Endodermal cell (in vitro differentiated cells): ENCODE measurements at regions not wholly inside any gene's neighbourhood (a gene's known extent, or its start where the extent isn't known, plus 50 kb on each side); places are given as distances from the start of the nearest gene placed in this dataset.

ENCODE experiments used
- DNase-seq: peaks from one replicate; pipeline ENCODE4 v3.0.0-alpha.2; 2017
- H3K27ac ChIP-seq: 2 replicates; pipeline ENCODE4 v1.5.1; 2013; ENCODE audit warnings: mild to moderate bottlenecking, low read depth, low read length, moderate library complexity
- H3K27me3 ChIP-seq: 2 replicates; pipeline ENCODE4 v1.6.1; 2013; ENCODE audit warnings: mild to moderate bottlenecking, low read length, moderate library complexity; ENCODE audit not compliant: insufficient read depth, control insufficient read depth, poor library complexity, severe bottlenecking
- H3K36me3 ChIP-seq: 2 replicates; pipeline ENCODE4 v1.7.0; 2013; ENCODE audit warnings: mild to moderate bottlenecking, low read length, moderate library complexity; ENCODE audit not compliant: control insufficient read depth, insufficient read depth
- H3K4me1 ChIP-seq: one replicate; pipeline ENCODE4 v1.7.0; 2013; ENCODE audit warnings: low read length; ENCODE audit not compliant: control insufficient read depth, insufficient read depth
- H3K4me3 ChIP-seq: 2 replicates; pipeline ENCODE4 v1.5.1; 2013; ENCODE audit warnings: mild to moderate bottlenecking, low read length, moderate library complexity
- H3K9ac ChIP-seq: 2 replicates; pipeline ENCODE4 v1.6.1; 2013; ENCODE audit warnings: mild to moderate bottlenecking, low read length, moderate library complexity; ENCODE audit not compliant: poor library complexity, severe bottlenecking; ENCODE audit errors: extremely low read depth
- H3K9me3 ChIP-seq: 2 replicates; pipeline ENCODE4 v1.6.1; 2013; ENCODE audit warnings: mild to moderate bottlenecking, low read length, moderate library complexity; ENCODE audit not compliant: control insufficient read depth
- H3K27ac Mint-ChIP-seq: 2 replicates; pipeline ENCODE4 v1.8.0; 2020; ENCODE audit warnings: mixed read lengths
- H3K27me3 Mint-ChIP-seq: 2 replicates; pipeline ENCODE4 v1.8.0; 2021; ENCODE audit warnings: mild to moderate bottlenecking, mixed read lengths; ENCODE audit not compliant: insufficient read depth
- H3K36me3 Mint-ChIP-seq: 2 replicates; pipeline ENCODE4 v1.8.0; 2020; ENCODE audit warnings: low read depth, mixed read lengths
- H3K4me1 Mint-ChIP-seq: 2 replicates; pipeline ENCODE4 v1.8.0; 2020; ENCODE audit warnings: mixed read lengths
- H3K4me3 Mint-ChIP-seq: 2 replicates; pipeline ENCODE4 v1.8.0; 2020; ENCODE audit warnings: mild to moderate bottlenecking, moderate library complexity, mixed read lengths
- H3K9me3 Mint-ChIP-seq: 2 replicates; pipeline ENCODE4 v1.8.0; 2020; ENCODE audit warnings: mild to moderate bottlenecking, mixed read lengths
- CTCF ChIP-seq: fragments of 200-600 bp; sonication (generic); conservative IDR thresholded peaks from 2 replicates; pipeline ENCODE4 v1.5.0; 2021; ENCODE audit warnings: antibody characterized with exemption, mild to moderate bottlenecking
- WGBS, 2 experiments: methylation state at CpG; one replicate each; pipeline versions ENCODE4 v1.1.5 to v1.1.7; 2013; ENCODE audit warnings: missing lambda C conversion rate in 2 of 2, mixed read lengths in 1 of 2; ENCODE audit not compliant: insufficient coverage in 1 of 2, insufficient read length in 1 of 2; 5-methylcytosine and 5-hydroxymethylcytosine counted together

- Histone ChIP-seq H3K36me3 (no peaks in the 10 kb centered on the region), H3K27me3 (no peaks in the 10 kb centered on the region), H3K9me3 (peaks cover 18% of the 10 kb centered on the region), H3K9ac (no peak overlapping the region), H3K27ac (no peak overlapping the region), H3K4me3 (no peak overlapping the region), H3K4me1 (peaks cover 3% of the 10 kb centered on the region)
- DNase-seq = no peak
- peaks cover 8% of the 10 kb centered on the region for H3K4me1 Mint-ChIP-seq
- peaks cover 30% of the 10 kb centered on the region for H3K9me3 Mint-ChIP-seq
- H3K27ac Mint-ChIP-seq = no peak overlapping the region
- no peaks in the 10 kb centered on the region for H3K36me3 Mint-ChIP-seq
- TF ChIP-seq CTCF = no peak
- 95 to 100% methylated on average over 7 to 8 of the region's 8 CpGs for WGBS, 2 experiments
- H3K27me3 Mint-ChIP-seq = peaks cover 2% of the 10 kb centered on the region
- H3K4me3 Mint-ChIP-seq = no peak overlapping the region
Observed at GRCh38 chr1:4951601-4952000, 297.2 kb downstream of the AJAP1 start.

- H3K27ac ChIP-seq = no peak overlapping the region
- no peak overlapping the region for H3K4me3 ChIP-seq
- no peak overlapping the region for H3K27ac Mint-ChIP-seq
- no peak overlapping the region for H3K4me3 Mint-ChIP-seq
- no peak for TF ChIP-seq CTCF
- peaks cover 8% of the 10 kb centered on the region for H3K4me1 Mint-ChIP-seq
- no peak overlapping the region for H3K9ac ChIP-seq
- no peaks in the 10 kb centered on the region for H3K36me3 Mint-ChIP-seq
- no peaks in the 10 kb centered on the region for H3K36me3 ChIP-seq
- no peaks in the 10 kb centered on the region for H3K9me3 ChIP-seq
- peaks cover 3% of the 10 kb centered on the region for H3K4me1 ChIP-seq
- no peaks in the 10 kb centered on the region for H3K27me3 ChIP-seq
- peaks cover 2% of the 10 kb centered on the region for H3K27me3 Mint-ChIP-seq
- 88 to 100% methylated on average over 5 of the region's 5 CpGs for WGBS, 2 experiments
- peaks cover 5% of the 10 kb centered on the region for H3K9me3 Mint-ChIP-seq
- DNase-seq = no peak
Observed at GRCh38 chr1:4946343-4946742, 291.9 kb downstream of the AJAP1 start.

- H3K4me3 Mint-ChIP-seq = no peak overlapping the region
- Histone ChIP-seq H3K27ac (no peak overlapping the region), H3K36me3 (no peaks in the 10 kb centered on the region), H3K27me3 (no peaks in the 10 kb centered on the region), H3K4me1 (peaks cover 3% of the 10 kb centered on the region), H3K4me3 (no peak overlapping the region), H3K9me3 (no peaks in the 10 kb centered on the region), H3K9ac (no peak overlapping the region)
- peaks cover 8% of the 10 kb centered on the region for H3K4me1 Mint-ChIP-seq
- H3K36me3 Mint-ChIP-seq = no peaks in the 10 kb centered on the region
- H3K27ac Mint-ChIP-seq = no peak overlapping the region
- peaks cover 6% of the 10 kb centered on the region for H3K9me3 Mint-ChIP-seq
- WGBS, 2 experiments = 87 to 92% methylated on average over 6 to 9 of the region's 9 CpGs
- no peak for DNase-seq
- TF ChIP-seq CTCF = no peak
- H3K27me3 Mint-ChIP-seq = peaks cover 2% of the 10 kb centered on the region
Observed at GRCh38 chr1:4944911-4945310, 290.5 kb downstream of the AJAP1 start.
